Activated T-cell treated with anti-CD3 and anti-CD28 coated beads, Interleukin-2, amount 50 U/mL, for 4 hours (primary cell): ENCODE measurements at regions not wholly inside any gene's neighbourhood (a gene's known extent, or its start where the extent isn't known, plus 50 kb on each side); places are given as distances from the start of the nearest gene placed in this dataset.

ENCODE experiments used
- ATAC-seq, 2 donors: fragments of 200-7000 bp; cut with Tn5 transposase; one replicate each; pipeline ENCODE4 v1.10.0; 2021
- DNase-seq: peaks from one replicate; pipeline ENCODE4 v3.0.0-alpha.2; 2020
- H3K27me3 Mint-ChIP-seq: one replicate; pipeline ENCODE4 v1.8.0; 2021; ENCODE audit warnings: low read depth, mixed read lengths
- H3K36me3 Mint-ChIP-seq: one replicate; pipeline ENCODE4 v1.8.0; 2022; ENCODE audit warnings: mixed read lengths; ENCODE audit not compliant: insufficient read depth
- H3K4me1 Mint-ChIP-seq: one replicate; pipeline ENCODE4 v1.8.0; 2021; ENCODE audit warnings: low read depth, mixed read lengths
- H3K4me3 Mint-ChIP-seq: one replicate; pipeline ENCODE4 v1.8.0; 2021; ENCODE audit warnings: mild to moderate bottlenecking, moderate library complexity, mixed read lengths
- H3K9me3 Mint-ChIP-seq: one replicate; pipeline ENCODE4 v1.8.0; 2021; ENCODE audit warnings: mixed read lengths

- Mint-ChIP-seq H3K4me3 (no peak overlapping the region), H3K36me3 (no peaks in the 10 kb centered on the region), H3K9me3 (no peaks in the 10 kb centered on the region), H3K27me3 (peaks cover 3% of the 10 kb centered on the region), H3K4me1 (no peaks in the 10 kb centered on the region)
- DNase-seq (no peak), ATAC-seq (no peak)
Measured at GRCh38 chr5:152337484-152337883, 67.6 kb downstream of the NMUR2 start.

- Mint-ChIP-seq H3K27me3 (peaks cover 5% of the 10 kb centered on the region), H3K9me3 (no peaks in the 10 kb centered on the region), H3K36me3 (no peaks in the 10 kb centered on the region), H3K4me1 (no peaks in the 10 kb centered on the region), H3K4me3 (no peak overlapping the region)
- ATAC-seq, result no peak
- DNase-seq, result no peak
Measured at GRCh38 chr5:152335461-152335860, 69.6 kb downstream of the NMUR2 start.

GRCh38 chr5:152332716-152333460 is 72.2 kb downstream of the NMUR2 start:
- H3K36me3 Mint-ChIP-seq, result no peaks in the 10 kb centered on the region
- H3K27me3 Mint-ChIP-seq, result peaks cover 8% of the 10 kb centered on the region

GRCh38 chr5:152331718-152332117 is 73.4 kb downstream of the NMUR2 start:
- no peaks in the 10 kb centered on the region for H3K4me1 Mint-ChIP-seq
- H3K27me3 Mint-ChIP-seq, result peaks cover 8% of the 10 kb centered on the region
- ATAC-seq, result no peak
- no peaks in the 10 kb centered on the region for H3K36me3 Mint-ChIP-seq
- H3K9me3 Mint-ChIP-seq, result no peaks in the 10 kb centered on the region
- DNase-seq, result no peak
- H3K4me3 Mint-ChIP-seq, result no peak overlapping the region

More at GRCh38 chr5:152332716-152333460, 72.2 kb downstream of the NMUR2 start:
- DNase-seq (no peak), ATAC-seq (no peak)
- Mint-ChIP-seq H3K9me3 (no peaks in the 10 kb centered on the region), H3K4me1 (no peaks in the 10 kb centered on the region), H3K4me3 (no peak overlapping the region)

GRCh38 chr5:152331006-152331405 is 74.1 kb downstream of the NMUR2 start:
- peaks cover 8% of the 10 kb centered on the region for H3K27me3 Mint-ChIP-seq
- no peaks in the 10 kb centered on the region for H3K4me1 Mint-ChIP-seq
- ATAC-seq (no peak), DNase-seq (no peak)
- no peaks in the 10 kb centered on the region for H3K36me3 Mint-ChIP-seq
- no peaks in the 10 kb centered on the region for H3K9me3 Mint-ChIP-seq
- H3K4me3 Mint-ChIP-seq, result no peak overlapping the region

- Mint-ChIP-seq H3K27me3 (peaks cover 4% of the 10 kb centered on the region), H3K9me3 (no peaks in the 10 kb centered on the region), H3K4me1 (no peaks in the 10 kb centered on the region), H3K4me3 (no peak overlapping the region), H3K36me3 (no peaks in the 10 kb centered on the region)
- no peak for DNase-seq
- no peak for ATAC-seq
Measured at GRCh38 chr5:152329761-152330283, 75.3 kb downstream of the NMUR2 start.

- Mint-ChIP-seq H3K9me3 (no peaks in the 10 kb centered on the region), H3K36me3 (no peaks in the 10 kb centered on the region), H3K4me3 (no peak overlapping the region), H3K4me1 (no peaks in the 10 kb centered on the region), H3K27me3 (peaks cover 4% of the 10 kb centered on the region)
- DNase-seq, result no peak
- ATAC-seq, result no peak
Measured at GRCh38 chr5:152329207-152329606, 75.9 kb downstream of the NMUR2 start.

- DNase-seq (no peak), ATAC-seq (no peak)
- H3K36me3 Mint-ChIP-seq, result no peaks in the 10 kb centered on the region
- H3K9me3 Mint-ChIP-seq, result no peaks in the 10 kb centered on the region
- H3K4me3 Mint-ChIP-seq, result no peak overlapping the region
- peaks cover 2% of the 10 kb centered on the region for H3K27me3 Mint-ChIP-seq
- H3K4me1 Mint-ChIP-seq, result no peaks in the 10 kb centered on the region
Measured at GRCh38 chr5:152315942-152316341, 89.1 kb downstream of the NMUR2 start.

- Mint-ChIP-seq H3K27me3 (peaks cover 2% of the 10 kb centered on the region), H3K36me3 (no peaks in the 10 kb centered on the region), H3K4me1 (no peaks in the 10 kb centered on the region), H3K4me3 (no peak overlapping the region), H3K9me3 (no peaks in the 10 kb centered on the region)
- ATAC-seq (no peak), DNase-seq (no peak)
Measured at GRCh38 chr5:152314196-152314829, 90.8 kb downstream of the NMUR2 start.

- Mint-ChIP-seq H3K4me3 (no peak overlapping the region), H3K27me3 (no peaks in the 10 kb centered on the region), H3K4me1 (no peaks in the 10 kb centered on the region), H3K36me3 (no peaks in the 10 kb centered on the region), H3K9me3 (no peaks in the 10 kb centered on the region)
- ATAC-seq, result no peak
- no peak for DNase-seq
Measured at GRCh38 chr5:152309926-152310450, 95.1 kb downstream of the NMUR2 start.

- Mint-ChIP-seq H3K4me1 (no peaks in the 10 kb centered on the region), H3K4me3 (no peak overlapping the region), H3K27me3 (no peaks in the 10 kb centered on the region), H3K9me3 (no peaks in the 10 kb centered on the region), H3K36me3 (no peaks in the 10 kb centered on the region)
- ATAC-seq (no peak), DNase-seq (no peak)
Measured at GRCh38 chr5:152306386-152306785, 98.7 kb downstream of the NMUR2 start.

- Mint-ChIP-seq H3K4me3 (no peak overlapping the region), H3K9me3 (no peaks in the 10 kb centered on the region), H3K36me3 (no peaks in the 10 kb centered on the region), H3K4me1 (no peaks in the 10 kb centered on the region), H3K27me3 (no peaks in the 10 kb centered on the region)
- no peak for DNase-seq
- ATAC-seq, result no peak
Measured at GRCh38 chr5:152305525-152305924, 99.6 kb downstream of the NMUR2 start.

- no peaks in the 10 kb centered on the region for H3K27me3 Mint-ChIP-seq
- DNase-seq (no peak), ATAC-seq (no peak)
- no peaks in the 10 kb centered on the region for H3K4me1 Mint-ChIP-seq
- no peak overlapping the region for H3K4me3 Mint-ChIP-seq
- no peaks in the 10 kb centered on the region for H3K36me3 Mint-ChIP-seq
- no peaks in the 10 kb centered on the region for H3K9me3 Mint-ChIP-seq
Measured at GRCh38 chr5:152303841-152304240, 101.2 kb downstream of the NMUR2 start.

- ATAC-seq, result no peak
- DNase-seq, result no peak
- Mint-ChIP-seq H3K4me1 (no peaks in the 10 kb centered on the region), H3K36me3 (no peaks in the 10 kb centered on the region), H3K27me3 (peaks cover 5% of the 10 kb centered on the region), H3K4me3 (no peak overlapping the region), H3K9me3 (no peaks in the 10 kb centered on the region)
Measured at GRCh38 chr5:152297866-152298265, 107.2 kb downstream of the NMUR2 start.

- H3K4me3 Mint-ChIP-seq, result no peak overlapping the region
- no peaks in the 10 kb centered on the region for H3K4me1 Mint-ChIP-seq
- no peaks in the 10 kb centered on the region for H3K9me3 Mint-ChIP-seq
- ATAC-seq, result no peak
- no peaks in the 10 kb centered on the region for H3K36me3 Mint-ChIP-seq
- H3K27me3 Mint-ChIP-seq, result peaks cover 8% of the 10 kb centered on the region
- no peak for DNase-seq
Measured at GRCh38 chr5:152293189-152293588, 111.9 kb downstream of the NMUR2 start.
